GM12892 (cell line): ENCODE measurements at regions not wholly inside any gene's neighbourhood (a gene's known extent, or its start where the extent isn't known, plus 50 kb on each side); places are given as distances from the start of the nearest gene placed in this dataset.

ENCODE experiments used
- DNase-seq: peaks from one replicate; pipeline ENCODE4 v3.0.0; 2011; ENCODE audit not compliant: insufficient read length
- FAIRE-seq: peaks from 2 replicates; lab custom pipeline; 2011; peaks lifted over from hg19 to GRCh38; lab: Jason Lieb, UNC
- POLR2A ChIP-seq: IDR thresholded peaks from 2 replicates; pipeline ENCODE4 v1.6.1; 2011; ENCODE audit warnings: low read depth, low read length, control low read depth
- POLR2AphosphoS5 ChIP-seq: IDR thresholded peaks from 2 replicates; pipeline ENCODE4 v1.6.1; 2011; ENCODE audit warnings: low read depth, low read length, control low read depth
- TAF1 ChIP-seq: IDR thresholded peaks from 2 replicates; pipeline ENCODE4 v1.6.1; 2011; ENCODE audit warnings: low read depth, mild to moderate bottlenecking, control low read depth, low read length, borderline replicate concordance

GRCh38 chr1:117802531-117803257, 126.7 kb downstream of the GDAP2 start:
- no peak for FAIRE-seq
- DNase-seq = no peak
- TF ChIP-seq POLR2AphosphoS5 = no peak
- TF ChIP-seq POLR2A = no peak
- no peak for TF ChIP-seq TAF1

- DNase-seq (no peak), FAIRE-seq (no peak)
- no peak for TF ChIP-seq TAF1
- TF ChIP-seq POLR2A = no peak
- no peak for TF ChIP-seq POLR2AphosphoS5
Observed at GRCh38 chr1:117803318-117803717, 126.1 kb downstream of the GDAP2 start.

GRCh38 chr1:117809764-117810163, 119.7 kb downstream of the GDAP2 start:
- TF ChIP-seq TAF1 (no peak), POLR2AphosphoS5 (no peak), POLR2A (no peak)
- DNase-seq (no peak), FAIRE-seq (no peak)

- no peak for DNase-seq
- no peak for FAIRE-seq
- TF ChIP-seq POLR2A (no peak), TAF1 (no peak), POLR2AphosphoS5 (no peak)
Observed at GRCh38 chr1:117810553-117810952, 118.9 kb downstream of the GDAP2 start.

GRCh38 chr1:117812869-117813511, 116.4 kb downstream of the GDAP2 start:
- DNase-seq (no peak), FAIRE-seq (no peak)
- no peak for TF ChIP-seq POLR2A
